Left lung (tissue), 4 donors: ENCODE measurements at regions not wholly inside any gene's neighbourhood (a gene's known extent, or its start where the extent isn't known, plus 50 kb on each side); places are given as distances from the start of the nearest gene placed in this dataset.
A peak's percentile ranks its signal among the peaks of the same experiment; 100 is the strongest.

Experiments used
- ATAC-seq: fragments of 200-7000 bp; cut with Tn5 transposase; one replicate; pipeline ENCODE4 v1.9.1; 2020; ENCODE audit warnings: moderate library complexity
- DNase-seq, 4 donors: peaks; one replicate each; pipeline ENCODE4 v3.0.0-alpha.2; 2013 to 2020
- H3K27ac ChIP-seq, 2 donors: fragments of 200-600 bp; sonication (generic) in 1 of 2; one replicate each; pipeline versions ENCODE4 v1.5.0 to v1.8.0; 2020 to 2021
- H3K27me3 ChIP-seq, 2 donors: fragments of 200-600 bp; sonication (generic) in 1 of 2; one replicate each; pipeline versions ENCODE4 v1.5.0 to v1.8.0; 2020 to 2021
- H3K36me3 ChIP-seq, 2 donors: fragments of 200-600 bp; sonication (generic) in 1 of 2; one replicate each; pipeline versions ENCODE4 v1.5.0 to v1.8.0; 2020 to 2021
- H3K4me1 ChIP-seq, 2 donors: fragments of 200-600 bp; one replicate each; pipeline ENCODE4 v1.8.0; 2021
- H3K4me3 ChIP-seq, 2 donors: fragments of 200-600 bp; sonication (generic) in 1 of 2; one replicate each; pipeline versions ENCODE4 v1.5.0 to v1.8.0; 2020 to 2021; ENCODE audit warnings: mild to moderate bottlenecking in 1 of 2
- H3K9me3 ChIP-seq, 2 donors: fragments of 200-600 bp; sonication (generic) in 1 of 2; one replicate each; pipeline versions ENCODE4 v1.5.0 to v1.8.0; 2020 to 2021
- CTCF ChIP-seq, 2 donors: fragments of 200-600 bp; sonication (generic) in 1 of 2; IDR thresholded peaks; one replicate each; pipeline versions ENCODE4 v1.5.0 to v1.8.0; 2021; ENCODE audit warnings: antibody characterized with exemption in 2 of 2
- intact Hi-C, 2 donors: fragments of 100-400 bp; cut with DNase I; formaldehyde crosslinking; loops; one replicate each; pipeline versions ENCODE4 v1.11.2 to v1.14.2; 2022
- donor health status: DM: no; HTN: yes; CAD: no.
- donor health status: DM: no; HTN: no; CAD: no.

GRCh38 chr14:71721791-71722190 lies 210.4 kb upstream of the RGS6 start:
- H3K27me3 ChIP-seq, result no peaks in the 10 kb centered on the region
- no peak for ATAC-seq
- no peak overlapping the region for H3K27ac ChIP-seq
- intact Hi-C loops, result loop anchor here in 1 of 2 donors (10.0 kb wide), 1 partner anchor 133 kb away; no protein-coding TSS in a partner anchor
- H3K9me3 ChIP-seq, result no peaks in the 10 kb centered on the region
- no peak overlapping the region for H3K4me3 ChIP-seq
- DNase-seq, result no peak
- TF ChIP-seq CTCF (IDR thresholded peaks at IDR 0.05), result no peak
- H3K4me1 ChIP-seq, result peaks cover 5 to 8% of the 10 kb centered on the region in 2 donors
- peaks cover 0 to 22% of the 10 kb centered on the region in 2 donors for H3K36me3 ChIP-seq

- Histone ChIP-seq H3K4me3 (no peak overlapping the region), H3K9me3 (no peaks in the 10 kb centered on the region), H3K27me3 (no peaks in the 10 kb centered on the region), H3K4me1 (peaks cover 5 to 8% of the 10 kb centered on the region in 2 donors), H3K27ac (no peak overlapping the region), H3K36me3 (peaks cover 0 to 20% of the 10 kb centered on the region in 2 donors)
- DNase-seq (no peak), ATAC-seq (no peak)
- TF ChIP-seq CTCF (IDR thresholded peaks at IDR 0.05), result no peak
- intact Hi-C loops, result loop anchor here in 1 of 2 donors (10.0 kb wide), 1 partner anchor 132 kb away; no protein-coding TSS in a partner anchor
These were observed 209.3 kb upstream of the RGS6 start for GRCh38 chr14:71722885-71723284.

GRCh38 chr14:71725922-71726579 lies 206.2 kb upstream of the RGS6 start:
- TF ChIP-seq CTCF (IDR thresholded peaks at IDR 0.05), result no peak
- ATAC-seq, result peak; percentile 74
- no peak for DNase-seq
- peak overlapping the region; percentile 3 to 45 for H3K27ac ChIP-seq
- H3K9me3 ChIP-seq, result no peaks in the 10 kb centered on the region
- H3K4me1 ChIP-seq, result peaks cover 5 to 8% of the 10 kb centered on the region in 2 donors
- no peak overlapping the region for H3K4me3 ChIP-seq
- H3K27me3 ChIP-seq, result no peaks in the 10 kb centered on the region
- intact Hi-C loops, result loop anchor here in 1 of 2 donors (10.0 kb wide), 1 partner anchor 129 kb away; no protein-coding TSS in a partner anchor
- H3K36me3 ChIP-seq, result peaks cover 0 to 51% of the 10 kb centered on the region in 2 donors

GRCh38 chr14:71726580-71727021 lies 205.6 kb upstream of the RGS6 start:
- DNase-seq (peak in 1 of 4 donors; percentile 64), ATAC-seq (peak; percentile 94)
- Histone ChIP-seq H3K27me3 (no peaks in the 10 kb centered on the region), H3K4me1 (peaks cover 5 to 8% of the 10 kb centered on the region in 2 donors), H3K9me3 (no peaks in the 10 kb centered on the region), H3K27ac (peak overlapping the region; percentile 3 to 45), H3K4me3 (no peak overlapping the region), H3K36me3 (peaks cover 0 to 57% of the 10 kb centered on the region in 2 donors)
- TF ChIP-seq CTCF (IDR thresholded peaks at IDR 0.05), result no peak
- intact Hi-C loops, result loop anchor here in 1 of 2 donors (10.0 kb wide), 1 partner anchor 128 kb away; no protein-coding TSS in a partner anchor

- Histone ChIP-seq H3K4me3 (no peak overlapping the region), H3K4me1 (peaks cover 5 to 8% of the 10 kb centered on the region in 2 donors), H3K9me3 (no peaks in the 10 kb centered on the region), H3K27me3 (no peaks in the 10 kb centered on the region), H3K27ac (no peak overlapping the region), H3K36me3 (peaks cover 0 to 74% of the 10 kb centered on the region in 2 donors)
- TF ChIP-seq CTCF (IDR thresholded peaks at IDR 0.05), result no peak
- intact Hi-C loops, result loop anchor here in 1 of 2 donors (10.0 kb wide), 1 partner anchor 126 kb away; no protein-coding TSS in a partner anchor
- ATAC-seq (no peak), DNase-seq (no peak)
These were observed 203.8 kb upstream of the RGS6 start for GRCh38 chr14:71728386-71728785.
